T-helper 17 cell (primary cell): ENCODE measurements at regions not wholly inside any gene's neighbourhood (a gene's known extent, or its start where the extent isn't known, plus 50 kb on each side); places are given as distances from the start of the nearest gene placed in this dataset.
"Not testable (repeated sequence)": the region's sequence is repeated elsewhere in the genome, so short reads cannot be mapped to it uniquely, and the experiment has no call there.

Experiments used
- ATAC-seq: fragments of 150-1000 bp; cut with Tn5 transposase; 2 replicates; pipeline ENCODE4 v1.10.0; 2021; ENCODE audit warnings: mild to moderate bottlenecking, moderate library complexity
- DNase-seq, 3 donors: peaks; one replicate each; pipeline versions ENCODE4 v3.0.0 to v3.0.0-alpha.2; 2020 to 2021
- H3K9me3 ChIP-seq: one replicate; pipeline ENCODE4 v1.7.0; 2013; ENCODE audit warnings: low read length, mild to moderate bottlenecking; ENCODE audit not compliant: control insufficient read depth, poor library complexity, severe bottlenecking
- H3K27ac Mint-ChIP-seq: one replicate; pipeline ENCODE4 v1.8.0; 2022; ENCODE audit warnings: mild to moderate bottlenecking, moderate library complexity, mixed read lengths
- H3K27me3 Mint-ChIP-seq: one replicate; pipeline ENCODE4 v1.8.0; 2022; ENCODE audit warnings: mixed read lengths
- H3K36me3 Mint-ChIP-seq: one replicate; pipeline ENCODE4 v1.8.0; 2022; ENCODE audit warnings: low read depth, mixed read lengths
- H3K4me1 Mint-ChIP-seq: one replicate; pipeline ENCODE4 v1.8.0; 2022; ENCODE audit warnings: mild to moderate bottlenecking, mixed read lengths
- H3K4me3 Mint-ChIP-seq: one replicate; pipeline ENCODE4 v1.8.0; 2022; ENCODE audit warnings: mild to moderate bottlenecking, moderate library complexity, mixed read lengths

GRCh38 chr2:49861821-49862220 is 707.5 kb upstream of the FSHR start:
- DNase-seq (no peak), ATAC-seq (no peak)
- Mint-ChIP-seq H3K36me3 (no peaks in the 10 kb centered on the region), H3K4me3 (no peak overlapping the region), H3K27ac (no peak overlapping the region), H3K4me1 (no peaks in the 10 kb centered on the region), H3K27me3 (no peaks in the 10 kb centered on the region)
- no peaks in the 10 kb centered on the region for H3K9me3 ChIP-seq

GRCh38 chr2:49860834-49861233 is 706.5 kb upstream of the FSHR start:
- Mint-ChIP-seq H3K4me1 (no peaks in the 10 kb centered on the region), H3K36me3 (no peaks in the 10 kb centered on the region), H3K27me3 (no peaks in the 10 kb centered on the region), H3K27ac (no peak overlapping the region), H3K4me3 (no peak overlapping the region)
- ATAC-seq (no peak), DNase-seq (no peak)
- H3K9me3 ChIP-seq: no peaks in the 10 kb centered on the region

GRCh38 chr2:49860170-49860569 is 705.9 kb upstream of the FSHR start:
- H3K4me1 Mint-ChIP-seq: no peaks in the 10 kb centered on the region
- ATAC-seq (no peak), DNase-seq (no peak)
- no peaks in the 10 kb centered on the region for H3K27me3 Mint-ChIP-seq
- no peak overlapping the region for H3K27ac Mint-ChIP-seq
- no peak overlapping the region for H3K4me3 Mint-ChIP-seq
- no peaks in the 10 kb centered on the region for H3K9me3 ChIP-seq
- H3K36me3 Mint-ChIP-seq: no peaks in the 10 kb centered on the region

GRCh38 chr2:49858657-49859056 is 704.3 kb upstream of the FSHR start:
- H3K9me3 ChIP-seq: peaks cover 1% of the 10 kb centered on the region
- DNase-seq (no peak), ATAC-seq (no peak)
- Mint-ChIP-seq H3K4me3 (no peak overlapping the region), H3K27me3 (no peaks in the 10 kb centered on the region), H3K36me3 (no peaks in the 10 kb centered on the region), H3K4me1 (no peaks in the 10 kb centered on the region), H3K27ac (no peak overlapping the region)

GRCh38 chr2:49858113-49858490 is 703.8 kb upstream of the FSHR start:
- Mint-ChIP-seq H3K27me3 (no peaks in the 10 kb centered on the region), H3K4me1 (no peaks in the 10 kb centered on the region), H3K27ac (no peak overlapping the region), H3K36me3 (no peaks in the 10 kb centered on the region), H3K4me3 (no peak overlapping the region)
- DNase-seq (no peak), ATAC-seq (no peak)
- H3K9me3 ChIP-seq: peaks cover 3% of the 10 kb centered on the region

GRCh38 chr2:49857371-49858112 is 703.2 kb upstream of the FSHR start:
- Mint-ChIP-seq H3K36me3 (no peaks in the 10 kb centered on the region), H3K4me1 (no peaks in the 10 kb centered on the region), H3K27ac (no peak overlapping the region), H3K4me3 (no peak overlapping the region), H3K27me3 (no peaks in the 10 kb centered on the region)
- peaks cover 3% of the 10 kb centered on the region for H3K9me3 ChIP-seq
- no peak for ATAC-seq
- no peak for DNase-seq

GRCh38 chr2:49845671-49846070 is 691.4 kb upstream of the FSHR start:
- no peaks in the 10 kb centered on the region for H3K9me3 ChIP-seq
- Mint-ChIP-seq H3K36me3 (no peaks in the 10 kb centered on the region), H3K27me3 (no peaks in the 10 kb centered on the region), H3K4me3 (no peak overlapping the region), H3K27ac (no peak overlapping the region), H3K4me1 (no peaks in the 10 kb centered on the region)
- DNase-seq: no peak
- no peak for ATAC-seq

GRCh38 chr2:49845021-49845420 is 690.7 kb upstream of the FSHR start:
- H3K4me1 Mint-ChIP-seq: no peaks in the 10 kb centered on the region
- H3K36me3 Mint-ChIP-seq: no peaks in the 10 kb centered on the region
- no peak overlapping the region for H3K4me3 Mint-ChIP-seq
- DNase-seq (no peak), ATAC-seq (no peak)
- H3K27ac Mint-ChIP-seq: no peak overlapping the region
- no peaks in the 10 kb centered on the region for H3K27me3 Mint-ChIP-seq
- no peaks in the 10 kb centered on the region for H3K9me3 ChIP-seq

- H3K4me1 Mint-ChIP-seq, DNase-seq, ATAC-seq, H3K27ac Mint-ChIP-seq, H3K9me3 ChIP-seq, H3K36me3 Mint-ChIP-seq, H3K4me3 Mint-ChIP-seq, H3K27me3 Mint-ChIP-seq: not testable (repeated sequence)
Observed at GRCh38 chr2:49844113-49844512, 689.8 kb upstream of the FSHR start.

- H3K9me3 ChIP-seq: no peaks in the 10 kb centered on the region
- ATAC-seq (no peak), DNase-seq (no peak)
- Mint-ChIP-seq H3K36me3 (no peaks in the 10 kb centered on the region), H3K27ac (no peak overlapping the region), H3K4me1 (no peaks in the 10 kb centered on the region), H3K27me3 (no peaks in the 10 kb centered on the region), H3K4me3 (no peak overlapping the region)
Observed at GRCh38 chr2:49843314-49843713, 689.0 kb upstream of the FSHR start.

GRCh38 chr2:49840428-49840975 is 686.2 kb upstream of the FSHR start:
- no peaks in the 10 kb centered on the region for H3K27me3 Mint-ChIP-seq
- no peak for ATAC-seq
- H3K9me3 ChIP-seq: no peaks in the 10 kb centered on the region
- no peak for DNase-seq
- H3K36me3 Mint-ChIP-seq: no peaks in the 10 kb centered on the region
- H3K27ac Mint-ChIP-seq: no peak overlapping the region
- no peak overlapping the region for H3K4me3 Mint-ChIP-seq
- no peaks in the 10 kb centered on the region for H3K4me1 Mint-ChIP-seq

GRCh38 chr2:49839818-49840217 is 685.5 kb upstream of the FSHR start:
- Mint-ChIP-seq H3K27me3 (no peaks in the 10 kb centered on the region), H3K27ac (no peak overlapping the region), H3K4me1 (no peaks in the 10 kb centered on the region)

GRCh38 chr2:49837561-49838293 is 683.4 kb upstream of the FSHR start:
- Mint-ChIP-seq H3K4me1 (no peaks in the 10 kb centered on the region), H3K27me3 (no peaks in the 10 kb centered on the region), H3K27ac (no peak overlapping the region)

More at GRCh38 chr2:49839818-49840217, 685.5 kb upstream of the FSHR start:
- Mint-ChIP-seq H3K36me3 (no peaks in the 10 kb centered on the region), H3K4me3 (no peak overlapping the region)
- DNase-seq (no peak), ATAC-seq (no peak)
- H3K9me3 ChIP-seq: no peaks in the 10 kb centered on the region

GRCh38 chr2:49836017-49836416 is 681.7 kb upstream of the FSHR start:
- Mint-ChIP-seq H3K4me1 (no peaks in the 10 kb centered on the region), H3K27me3 (no peaks in the 10 kb centered on the region), H3K4me3 (no peak overlapping the region), H3K27ac (no peak overlapping the region), H3K36me3 (no peaks in the 10 kb centered on the region)
- DNase-seq (no peak), ATAC-seq (no peak)
- no peaks in the 10 kb centered on the region for H3K9me3 ChIP-seq

More at GRCh38 chr2:49837561-49838293, 683.4 kb upstream of the FSHR start:
- DNase-seq (no peak), ATAC-seq (no peak)
- no peaks in the 10 kb centered on the region for H3K9me3 ChIP-seq
- H3K4me3 Mint-ChIP-seq: no peak overlapping the region
- no peaks in the 10 kb centered on the region for H3K36me3 Mint-ChIP-seq
